ENCODE measurements at regions not wholly inside any gene's neighbourhood (a gene's known extent, or its start where the extent isn't known, plus 50 kb on each side); places are given as distances from the start of the nearest gene placed in this dataset.
"Not testable (repeated sequence)": the region's sequence is repeated elsewhere in the genome, so short reads cannot be mapped to it uniquely, and the experiment has no call there.

DNA sequence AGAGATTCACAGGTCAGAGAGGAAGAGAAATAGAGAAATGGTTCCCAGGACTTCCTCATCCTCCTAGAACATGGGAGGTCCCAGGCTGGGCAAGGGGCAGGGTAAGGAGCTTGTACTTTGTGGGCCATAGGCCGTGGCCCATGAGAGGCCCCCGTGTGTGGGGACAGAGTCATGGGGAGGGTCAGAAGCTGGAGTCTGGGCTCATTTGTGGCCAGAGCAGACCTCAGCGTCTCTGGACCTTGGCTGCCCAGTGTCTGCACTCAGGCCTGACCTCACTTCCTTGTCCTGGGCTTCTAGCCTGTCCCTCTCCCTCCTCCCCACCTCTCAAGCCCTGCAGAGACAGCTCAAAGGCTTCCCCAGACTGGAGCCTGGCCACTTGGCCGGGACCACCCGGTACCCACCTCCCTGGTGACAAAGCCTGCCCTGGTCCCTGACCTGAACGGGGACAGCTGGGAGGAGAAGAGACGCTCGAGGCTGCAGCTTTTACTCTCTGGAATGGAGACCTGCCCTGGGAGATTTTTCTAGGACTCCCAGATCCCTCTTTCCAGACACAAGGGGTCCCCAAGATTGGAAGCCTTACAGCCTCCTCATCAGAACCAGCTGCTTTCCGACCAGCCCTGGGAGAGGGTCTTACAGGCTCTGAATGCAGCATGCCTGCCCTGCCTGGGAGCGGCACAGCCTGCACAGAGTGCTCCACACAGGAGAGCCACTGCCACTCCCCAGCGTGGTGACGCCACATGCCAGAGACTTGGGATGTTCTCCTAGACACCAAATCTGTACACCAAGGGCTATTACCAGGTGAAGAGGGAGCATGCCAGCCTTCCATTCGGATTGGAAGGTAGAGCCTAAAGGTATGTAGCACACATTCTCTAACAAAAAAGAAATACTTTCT lies 569.0 kb upstream of the B3GAT1 start:
- Mint-ChIP-seq H3K4me3 (no peak overlapping the region), H3K9me3 (no peaks in the 10 kb centered on the region), H3K27ac (no peak overlapping the region), H3K27me3 (ENCODE audit: low read depth) (no peaks in the 10 kb centered on the region), H3K36me3 (ENCODE audit: low read depth) (no peaks in the 10 kb centered on the region), H3K4me1 (ENCODE audit: low read depth) (peaks cover 2% of the 10 kb centered on the region)
- DNase-seq (ENCODE audit: low spot score), result no peak

DNA sequence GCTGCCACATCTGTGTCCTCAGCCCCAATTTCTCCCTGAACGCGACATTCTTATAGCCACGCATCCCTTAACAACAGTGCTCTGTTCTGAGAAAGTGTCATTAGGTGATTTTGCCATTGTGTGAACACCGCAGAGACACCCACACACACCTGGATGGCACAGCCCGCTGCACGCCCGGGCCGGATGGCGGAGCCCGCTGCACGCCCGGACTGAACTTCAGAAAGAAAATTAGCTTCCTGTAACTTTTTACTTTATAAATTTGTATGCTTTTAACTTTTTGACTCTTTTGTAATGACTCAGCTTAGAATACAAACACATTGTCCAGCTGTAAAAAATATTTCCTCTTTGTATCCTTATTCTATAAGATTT lies 567.0 kb upstream of the B3GAT1 start:
- H3K4me1 Mint-ChIP-seq (ENCODE audit: low read depth); H3K27me3 Mint-ChIP-seq (ENCODE audit: low read depth); H3K4me3 Mint-ChIP-seq; H3K9me3 Mint-ChIP-seq; H3K36me3 Mint-ChIP-seq (ENCODE audit: low read depth); DNase-seq (ENCODE audit: low spot score): not testable (repeated sequence)
- H3K27ac Mint-ChIP-seq, result peak overlapping the region; percentile 21

DNA sequence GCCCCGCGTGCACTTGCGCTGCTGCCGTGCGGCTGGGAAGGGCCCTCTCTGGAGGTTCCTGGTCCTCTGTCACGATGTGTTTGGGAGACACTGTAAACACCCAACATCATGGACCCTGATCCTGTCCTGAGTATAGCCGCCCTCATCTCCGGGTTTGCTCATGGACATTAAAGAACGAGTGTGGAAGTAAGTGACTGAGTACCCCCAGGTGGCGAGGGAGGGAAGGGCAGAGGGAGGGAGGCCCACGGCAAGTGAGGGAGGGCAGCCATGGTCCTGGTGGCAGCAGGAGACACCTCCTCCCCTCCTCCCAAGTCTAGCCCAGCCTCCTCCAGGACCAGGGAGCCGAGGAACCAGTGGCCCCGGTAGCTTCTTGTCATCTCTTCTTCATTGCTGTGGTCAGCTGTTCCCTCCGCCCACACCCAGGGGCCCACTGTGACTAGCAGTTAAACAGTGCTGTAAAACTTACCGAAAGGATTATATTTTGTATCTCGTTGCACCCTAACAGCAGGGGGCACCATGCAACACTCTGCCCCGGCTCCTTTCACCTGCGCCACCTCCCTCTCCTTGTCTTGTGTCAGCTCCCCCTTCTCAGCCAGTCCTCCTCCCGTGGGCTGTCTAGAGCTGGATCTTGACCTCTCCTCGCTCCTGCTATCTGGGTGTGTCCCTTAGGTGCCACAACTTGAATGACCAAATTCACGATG lies 566.5 kb upstream of the B3GAT1 start:
- DNase-seq (ENCODE audit: low spot score), result no peak
- Mint-ChIP-seq H3K4me3 (no peak overlapping the region), H3K36me3 (ENCODE audit: low read depth) (no peaks in the 10 kb centered on the region), H3K4me1 (ENCODE audit: low read depth) (no peaks in the 10 kb centered on the region), H3K27ac (peak overlapping the region; percentile 21), H3K27me3 (ENCODE audit: low read depth) (no peaks in the 10 kb centered on the region), H3K9me3 (no peaks in the 10 kb centered on the region)

DNA sequence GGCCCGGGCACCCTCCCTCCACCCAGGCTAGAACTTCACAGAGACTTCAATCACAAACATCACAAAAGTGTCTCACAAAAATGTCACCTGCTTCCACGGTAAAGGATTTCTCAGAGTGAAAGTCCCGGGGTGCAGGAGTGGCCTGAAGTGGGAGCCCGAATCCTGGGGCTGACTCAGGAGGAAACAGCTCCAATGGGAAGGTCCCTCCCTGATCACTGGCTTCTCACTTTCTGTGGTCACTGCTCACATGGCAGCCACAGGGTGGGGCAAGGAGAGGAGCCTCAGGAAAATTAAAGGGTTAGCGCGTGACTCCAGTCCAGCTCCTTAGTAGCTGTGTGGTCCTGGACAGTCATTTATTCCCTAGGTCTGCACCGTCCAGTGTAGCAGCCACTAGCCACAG lies 564.5 kb upstream of the B3GAT1 start:
- Mint-ChIP-seq H3K9me3 (no peaks in the 10 kb centered on the region), H3K4me3 (no peak overlapping the region), H3K4me1 (ENCODE audit: low read depth) (no peaks in the 10 kb centered on the region), H3K27me3 (ENCODE audit: low read depth) (no peaks in the 10 kb centered on the region), H3K36me3 (ENCODE audit: low read depth) (no peaks in the 10 kb centered on the region), H3K27ac (no peak overlapping the region)
- DNase-seq (ENCODE audit: low spot score), result no peak

DNA sequence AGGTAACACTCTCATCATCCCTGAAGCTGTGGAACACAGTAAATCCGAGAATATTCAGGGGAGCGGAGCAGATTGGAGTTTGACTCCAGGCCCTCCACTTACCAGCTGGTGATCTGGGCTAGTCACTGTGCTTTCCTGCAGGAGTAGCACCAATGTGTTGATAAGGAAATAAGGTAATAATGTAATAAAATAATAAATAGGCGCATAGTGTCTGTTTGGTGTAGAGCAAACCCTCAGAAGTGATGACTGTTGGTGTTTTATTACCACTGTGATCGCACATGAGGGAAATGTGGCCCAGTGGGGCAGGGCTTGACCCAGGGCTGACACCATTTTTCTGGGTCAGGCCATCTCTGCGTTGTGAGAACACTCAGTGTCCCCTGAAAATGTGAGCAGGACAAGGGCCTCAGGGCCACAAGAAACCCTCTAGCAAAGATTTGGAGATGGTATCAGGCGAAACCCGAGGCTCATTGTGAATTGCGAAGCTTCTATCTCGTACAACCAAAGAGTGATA lies 563.9 kb upstream of the B3GAT1 start:
- Mint-ChIP-seq H3K36me3 (ENCODE audit: low read depth) (no peaks in the 10 kb centered on the region), H3K4me1 (ENCODE audit: low read depth) (no peaks in the 10 kb centered on the region), H3K9me3 (no peaks in the 10 kb centered on the region), H3K27me3 (ENCODE audit: low read depth) (no peaks in the 10 kb centered on the region), H3K27ac (no peak overlapping the region), H3K4me3 (no peak overlapping the region)
- no peak for DNase-seq (ENCODE audit: low spot score)

DNA sequence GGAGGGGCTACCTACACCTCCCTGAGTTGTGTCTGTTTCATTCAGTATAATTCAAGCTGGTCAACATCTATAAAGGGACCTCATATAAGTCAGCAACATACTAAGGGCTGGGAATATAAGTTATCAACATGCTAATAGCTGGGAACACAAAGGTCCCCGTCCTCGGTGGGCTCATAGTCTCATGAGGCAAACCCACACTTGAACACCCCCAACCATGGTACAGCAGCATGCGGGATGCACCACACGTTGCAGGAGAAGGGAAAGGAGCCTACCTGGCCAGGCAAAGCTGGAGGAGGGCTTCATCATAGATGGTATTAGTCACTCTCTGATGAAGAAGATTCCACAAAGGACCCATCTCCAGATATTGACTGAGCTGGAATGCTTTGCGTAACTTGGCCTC lies 561.8 kb upstream of the B3GAT1 start:
- DNase-seq (ENCODE audit: low spot score), result no peak
- Mint-ChIP-seq H3K36me3 (ENCODE audit: low read depth) (no peaks in the 10 kb centered on the region), H3K4me3 (no peak overlapping the region), H3K27ac (no peak overlapping the region), H3K27me3 (ENCODE audit: low read depth) (peaks cover 5% of the 10 kb centered on the region), H3K9me3 (no peaks in the 10 kb centered on the region), H3K4me1 (ENCODE audit: low read depth) (no peaks in the 10 kb centered on the region)

DNA sequence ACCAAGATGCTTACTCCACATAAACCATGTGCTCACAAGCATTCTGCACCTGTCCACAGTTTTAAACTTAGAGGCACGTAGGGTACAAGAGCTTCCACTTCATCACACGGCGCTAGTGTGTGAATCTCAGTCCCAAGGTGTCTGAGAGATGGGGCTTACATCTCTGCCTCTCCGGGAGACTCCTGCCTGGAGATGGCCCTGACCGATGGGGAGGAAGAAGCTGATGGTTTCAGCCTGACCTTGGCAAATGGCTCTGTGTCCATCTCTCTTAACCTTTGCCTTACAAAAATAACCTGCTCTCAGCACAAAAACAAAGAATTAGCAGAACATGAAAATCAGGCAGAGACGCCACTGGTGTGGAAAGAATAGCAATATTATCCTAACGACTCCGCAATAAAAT lies 559.3 kb upstream of the B3GAT1 start:
- no peak for DNase-seq (ENCODE audit: low spot score)
- Mint-ChIP-seq H3K36me3 (ENCODE audit: low read depth) (no peaks in the 10 kb centered on the region), H3K4me1 (ENCODE audit: low read depth) (no peaks in the 10 kb centered on the region), H3K9me3 (no peaks in the 10 kb centered on the region), H3K27me3 (ENCODE audit: low read depth) (peaks cover 8% of the 10 kb centered on the region), H3K27ac (no peak overlapping the region), H3K4me3 (no peak overlapping the region)

DNA sequence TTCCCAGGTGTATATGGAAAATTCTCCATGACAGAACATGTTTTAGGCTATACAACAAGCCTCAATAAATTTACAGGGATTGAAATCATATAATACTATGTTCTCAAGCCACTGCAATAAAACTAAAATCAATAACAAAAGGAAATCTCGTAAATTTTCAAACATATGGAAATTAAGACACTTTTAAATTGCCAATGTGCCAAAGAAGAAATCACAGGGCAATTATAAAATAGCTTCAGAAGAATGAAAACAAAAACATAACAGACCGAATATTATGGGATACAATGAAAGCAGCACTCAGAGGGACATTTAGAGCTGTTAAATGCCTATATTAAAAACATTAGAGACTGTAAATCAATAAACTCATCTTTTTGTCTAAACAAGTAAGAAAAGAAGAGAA lies 555.7 kb upstream of the B3GAT1 start:
- Mint-ChIP-seq H3K36me3 (ENCODE audit: low read depth) (no peaks in the 10 kb centered on the region), H3K27ac (no peak overlapping the region), H3K9me3 (no peaks in the 10 kb centered on the region), H3K4me1 (ENCODE audit: low read depth) (no peaks in the 10 kb centered on the region), H3K4me3 (no peak overlapping the region), H3K27me3 (ENCODE audit: low read depth) (peaks cover 8% of the 10 kb centered on the region)
- no peak for DNase-seq (ENCODE audit: low spot score)

DNA sequence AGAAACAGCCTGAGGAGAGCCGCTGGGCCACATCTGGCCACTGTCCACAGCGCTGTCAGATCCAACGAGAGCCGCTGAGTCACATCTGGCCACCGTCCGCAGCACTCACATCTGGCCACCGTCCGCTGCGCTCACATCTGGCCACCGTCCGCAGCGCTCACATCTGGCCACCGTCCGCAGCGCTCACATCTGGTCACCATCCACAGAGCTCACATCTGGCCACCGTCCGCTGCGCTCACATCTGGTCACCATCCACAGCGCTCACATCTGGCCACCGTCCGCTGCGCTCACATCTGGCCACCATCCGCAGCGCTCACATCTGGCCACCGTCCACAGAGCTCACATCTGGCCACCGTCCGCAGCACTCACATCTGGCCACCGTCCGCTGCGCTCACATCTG lies 549.3 kb upstream of the B3GAT1 start:
- not testable (repeated sequence) for H3K36me3 Mint-ChIP-seq (ENCODE audit: low read depth); H3K4me3 Mint-ChIP-seq; DNase-seq (ENCODE audit: low spot score)

DNA sequence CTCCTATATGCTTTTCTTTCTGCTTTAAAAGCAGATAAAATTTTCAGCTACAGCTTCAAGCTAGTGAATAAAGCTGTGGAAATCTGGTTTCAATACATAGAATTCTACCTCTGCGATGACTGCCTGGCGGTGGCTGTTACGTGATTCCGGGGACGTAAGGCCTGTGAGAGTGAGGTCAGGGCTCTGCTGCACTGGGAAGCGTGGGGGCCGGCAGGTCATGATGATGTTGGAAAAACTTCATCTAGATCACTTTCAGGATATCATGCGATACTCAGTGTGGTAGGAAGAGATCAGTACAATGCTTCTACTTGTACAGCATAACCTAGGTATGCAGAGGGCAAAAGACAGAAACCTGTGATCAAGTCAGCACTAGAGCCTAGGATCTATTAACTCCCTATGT lies 546.8 kb upstream of the B3GAT1 start:
- no peak for DNase-seq (ENCODE audit: low spot score)
- no peaks in the 10 kb centered on the region for H3K36me3 Mint-ChIP-seq (ENCODE audit: low read depth)
- H3K27ac Mint-ChIP-seq, result no peak overlapping the region
- no peak overlapping the region for H3K4me3 Mint-ChIP-seq
- H3K4me1 Mint-ChIP-seq (ENCODE audit: low read depth), result no peaks in the 10 kb centered on the region
- H3K9me3 Mint-ChIP-seq, result no peaks in the 10 kb centered on the region
- H3K27me3 Mint-ChIP-seq (ENCODE audit: low read depth), result no peaks in the 10 kb centered on the region

More for the DNA sequence above, 549.3 kb upstream of the B3GAT1 start:
- H3K27ac Mint-ChIP-seq; H3K27me3 Mint-ChIP-seq (ENCODE audit: low read depth); H3K4me1 Mint-ChIP-seq (ENCODE audit: low read depth); H3K9me3 Mint-ChIP-seq: not testable (repeated sequence)

DNA sequence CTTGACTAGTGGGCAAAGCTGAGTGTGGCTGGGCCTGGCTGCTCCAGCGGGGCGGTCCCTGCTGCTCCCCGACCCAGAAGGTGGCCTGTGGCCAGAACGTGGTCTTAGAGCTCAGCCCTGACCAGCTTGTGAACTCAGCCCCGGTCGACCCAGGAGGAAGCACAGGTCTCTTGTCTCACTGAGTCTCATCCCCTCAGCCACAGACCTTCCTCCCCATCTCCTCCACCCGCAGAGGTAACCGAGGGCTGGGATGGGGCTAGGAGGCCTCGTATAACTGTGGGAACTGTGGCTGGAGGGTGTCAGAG lies 546.2 kb upstream of the B3GAT1 start:
- Mint-ChIP-seq H3K4me1 (ENCODE audit: low read depth) (no peaks in the 10 kb centered on the region), H3K9me3 (no peaks in the 10 kb centered on the region), H3K36me3 (ENCODE audit: low read depth) (no peaks in the 10 kb centered on the region), H3K27me3 (ENCODE audit: low read depth) (no peaks in the 10 kb centered on the region), H3K27ac (no peak overlapping the region), H3K4me3 (no peak overlapping the region)
- DNase-seq (ENCODE audit: low spot score), result no peak

DNA sequence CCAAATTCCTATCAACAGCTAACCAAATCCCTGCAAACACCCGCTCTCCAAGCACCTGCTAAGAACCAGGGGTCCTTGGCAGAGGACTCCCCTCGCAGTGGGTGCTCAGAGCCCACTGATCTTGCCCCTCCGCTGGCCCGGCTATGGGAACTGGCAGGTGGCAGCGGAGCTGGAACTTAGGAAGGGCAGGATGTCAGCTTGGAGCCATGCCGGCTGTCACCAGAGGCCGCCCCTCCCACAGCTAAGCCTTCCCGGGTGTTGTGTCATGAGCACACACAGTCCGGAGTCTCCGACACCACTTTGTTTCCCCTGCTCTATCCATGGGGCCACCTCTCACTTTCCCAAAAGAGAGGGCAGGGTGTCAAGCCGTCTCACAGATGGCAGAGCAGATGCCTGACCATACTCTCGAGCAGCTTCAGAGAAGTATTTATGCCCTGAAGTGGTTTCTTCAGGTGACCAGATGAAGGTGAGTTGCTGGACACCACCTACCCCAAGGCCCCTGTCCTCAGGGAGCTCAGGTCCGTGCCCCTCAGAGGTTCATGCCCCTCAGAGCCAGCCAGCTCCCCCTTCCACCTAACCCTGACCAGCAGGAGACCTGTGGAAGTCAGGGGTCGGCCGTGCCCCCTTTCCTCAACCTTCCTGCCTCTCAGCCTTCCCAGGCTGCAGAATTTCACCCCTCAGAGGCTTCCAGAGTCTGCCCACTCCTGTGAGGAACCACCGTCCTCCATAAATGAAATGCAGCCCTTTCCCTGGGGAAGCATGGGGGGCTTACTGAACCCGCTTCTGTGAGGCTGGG lies 545.7 kb upstream of the B3GAT1 start:
- DNase-seq (ENCODE audit: low spot score), result no peak
- Mint-ChIP-seq H3K4me3 (no peak overlapping the region), H3K36me3 (ENCODE audit: low read depth) (no peaks in the 10 kb centered on the region), H3K27ac (no peak overlapping the region), H3K27me3 (ENCODE audit: low read depth) (no peaks in the 10 kb centered on the region), H3K9me3 (no peaks in the 10 kb centered on the region), H3K4me1 (ENCODE audit: low read depth) (no peaks in the 10 kb centered on the region)

DNA sequence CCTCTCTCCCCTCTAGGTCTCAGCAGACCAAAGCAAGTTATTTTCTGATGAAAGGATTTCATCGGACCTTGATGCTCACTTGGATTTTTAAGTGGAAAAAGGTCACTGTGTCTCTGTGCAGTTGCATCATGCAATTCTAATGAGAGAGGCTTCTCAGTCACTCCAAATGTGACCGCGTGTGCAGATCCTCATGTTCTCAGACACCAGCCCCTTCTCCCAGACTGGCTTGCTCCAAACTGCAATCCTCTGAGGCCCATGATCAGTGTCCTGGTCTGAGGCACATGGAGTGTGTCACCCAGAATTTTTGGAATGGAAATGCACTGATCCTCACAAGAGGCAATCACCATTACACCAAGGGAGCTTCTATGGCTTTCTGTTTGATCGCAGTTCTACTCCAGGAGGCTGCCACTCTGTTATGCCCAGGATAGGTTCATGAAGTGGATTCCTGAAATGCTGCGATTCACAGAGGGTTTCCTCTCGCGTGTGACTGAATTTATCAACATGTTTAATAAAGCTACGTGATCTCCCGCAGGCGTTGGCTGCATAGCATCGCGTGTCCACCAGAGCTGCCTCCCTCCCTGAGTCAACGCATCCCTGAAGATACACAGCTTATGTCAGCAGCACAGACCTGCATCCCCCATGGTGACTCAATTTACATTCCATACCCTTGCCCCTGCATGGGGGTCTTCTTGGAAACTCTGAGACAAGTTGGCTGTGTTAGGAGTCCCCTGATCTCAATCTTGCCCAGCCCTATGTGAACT lies 544.6 kb upstream of the B3GAT1 start:
- H3K36me3 Mint-ChIP-seq (ENCODE audit: low read depth), result no peaks in the 10 kb centered on the region
- H3K4me3 Mint-ChIP-seq, result no peak overlapping the region
- H3K4me1 Mint-ChIP-seq (ENCODE audit: low read depth), result no peaks in the 10 kb centered on the region
- no peaks in the 10 kb centered on the region for H3K9me3 Mint-ChIP-seq
- no peak overlapping the region for H3K27ac Mint-ChIP-seq
- DNase-seq (ENCODE audit: low spot score), result no peak
- H3K27me3 Mint-ChIP-seq (ENCODE audit: low read depth), result no peaks in the 10 kb centered on the region
